Stimulated activated CD8-positive, alpha-beta memory T cell treated with anti-CD3 and anti-CD28 coated beads, Interleukin-7, amount 100 ng/mL, for 48 hours (primary cell): ENCODE measurements at regions not wholly inside any gene's neighbourhood (a gene's known extent, or its start where the extent isn't known, plus 50 kb on each side); places are given as distances from the start of the nearest gene placed in this dataset.
A peak's percentile ranks its signal among the peaks of the same experiment; 100 is the strongest.
"Not testable (repeated sequence)": the region's sequence is repeated elsewhere in the genome, so short reads cannot be mapped to it uniquely, and the experiment has no call there.

Source experiments
- DNase-seq, 2 donors: peaks; one replicate each; pipeline ENCODE4 v3.0.0-alpha.2; 2020; ENCODE audit warnings: low read depth in 1 of 2; ENCODE audit errors: extremely low read depth in 1 of 2

DNA sequence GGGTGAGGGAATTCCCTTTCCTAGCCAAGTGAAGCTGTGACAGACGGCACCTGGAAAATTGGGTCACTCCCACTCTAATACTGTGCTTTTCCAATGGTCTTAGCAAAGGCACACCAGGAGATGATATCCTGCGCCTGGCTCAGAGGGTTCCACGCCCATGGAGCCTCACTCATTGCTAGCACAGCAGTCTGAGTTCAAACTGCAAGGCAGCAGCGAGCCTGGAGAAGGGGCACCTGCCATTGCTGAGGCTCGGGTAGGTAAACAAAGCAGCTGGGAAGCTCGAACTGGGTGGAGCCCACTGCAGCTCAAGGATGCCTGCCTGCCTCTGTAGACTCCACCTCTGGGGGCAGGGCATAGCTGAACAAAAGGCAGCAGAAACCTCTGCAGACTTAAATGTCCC, 68.9 kb upstream of the LCORL start:
- DNase-seq: not testable (repeated sequence)

DNA sequence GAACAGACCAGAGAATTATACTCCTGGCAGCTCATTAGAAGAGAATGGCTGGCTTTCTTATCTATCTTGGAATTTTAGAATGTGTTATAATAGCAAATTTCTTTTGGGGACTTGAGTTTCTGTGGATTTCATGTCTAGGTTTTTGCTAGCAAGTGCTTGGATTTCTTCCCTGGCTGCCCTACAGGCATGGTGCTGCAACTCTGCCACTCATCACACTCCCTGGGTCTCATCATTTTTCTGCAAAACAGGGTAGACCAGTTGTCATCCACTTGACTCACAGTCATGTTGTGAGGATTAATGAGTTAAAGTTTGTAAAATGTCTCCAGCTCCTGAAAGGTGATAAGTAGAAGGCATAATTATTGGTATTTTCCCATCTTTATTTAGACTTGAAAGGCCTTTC, 60.7 kb upstream of the LCORL start:
- DNase-seq: no peak

DNA sequence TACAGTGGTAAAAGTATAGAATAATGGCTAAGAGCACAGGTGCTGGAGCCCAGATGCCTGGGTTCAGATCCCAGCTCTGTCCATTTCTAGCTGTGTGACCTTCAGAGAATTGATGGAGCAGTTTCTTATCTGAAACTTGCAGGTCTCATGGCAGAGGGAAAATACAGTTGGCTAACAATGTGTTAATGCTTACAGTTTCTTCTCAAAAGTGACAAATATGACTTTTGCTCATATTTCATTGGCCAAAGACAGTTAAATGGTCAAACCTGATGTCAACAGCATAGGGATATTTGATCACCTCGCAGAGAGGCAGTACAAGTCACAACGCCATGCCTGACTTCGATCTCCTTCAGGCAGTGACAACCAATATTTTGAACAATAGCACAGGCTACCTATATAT, 60.2 kb upstream of the LCORL start:
- no peak for DNase-seq

DNA sequence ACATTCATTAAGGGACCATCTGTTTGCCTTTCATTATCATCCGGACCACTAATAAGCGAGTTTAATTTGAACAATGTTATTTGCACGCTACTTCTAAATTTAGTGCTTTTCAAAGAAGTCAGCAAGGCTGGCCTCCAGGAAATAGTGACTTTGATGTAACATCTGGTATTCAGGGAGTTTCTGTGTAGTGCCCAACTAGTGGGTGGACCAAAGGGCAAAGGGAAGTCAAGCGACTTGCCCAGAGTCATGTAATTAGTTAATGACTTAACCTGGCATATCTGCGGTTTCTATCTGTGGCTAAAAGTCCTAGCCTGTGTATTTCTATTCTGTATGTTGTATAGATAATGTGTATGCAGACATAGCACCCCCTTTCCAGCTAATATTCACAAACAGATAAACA, 56.3 kb upstream of the LCORL start:
- DNase-seq: no peak

DNA sequence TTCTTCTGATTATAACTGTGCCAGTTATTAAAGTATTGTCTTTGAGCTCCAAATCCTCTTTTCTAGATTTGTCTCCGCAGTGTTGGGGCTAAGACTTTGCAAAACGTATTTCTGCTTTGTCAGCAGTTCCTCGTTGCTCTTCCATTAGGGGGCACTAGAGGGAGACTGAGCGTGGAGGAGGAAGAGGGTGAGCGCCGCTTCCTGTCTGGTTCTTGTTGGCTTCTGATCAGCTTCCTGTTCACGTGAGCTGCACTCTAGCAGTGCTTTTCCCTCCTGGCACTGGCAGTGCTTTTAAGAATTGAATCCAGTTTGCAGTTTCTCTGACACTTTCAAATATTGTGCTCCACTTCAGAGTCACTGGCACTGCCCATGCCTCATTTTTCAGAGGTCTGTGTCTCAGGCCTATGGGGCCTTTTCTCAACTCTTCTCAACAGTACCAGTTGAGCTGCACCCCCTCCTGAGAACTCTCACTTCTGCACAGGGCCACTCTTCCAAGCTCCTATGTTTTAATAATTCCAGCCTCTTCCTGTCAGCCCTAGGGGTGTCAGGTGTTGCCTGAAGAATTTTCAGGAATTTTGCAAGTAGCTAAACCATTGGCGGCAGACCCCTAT, 54.4 kb upstream of the LCORL start:
- peak in 1 of 2 donors; percentile 9 for DNase-seq

DNA sequence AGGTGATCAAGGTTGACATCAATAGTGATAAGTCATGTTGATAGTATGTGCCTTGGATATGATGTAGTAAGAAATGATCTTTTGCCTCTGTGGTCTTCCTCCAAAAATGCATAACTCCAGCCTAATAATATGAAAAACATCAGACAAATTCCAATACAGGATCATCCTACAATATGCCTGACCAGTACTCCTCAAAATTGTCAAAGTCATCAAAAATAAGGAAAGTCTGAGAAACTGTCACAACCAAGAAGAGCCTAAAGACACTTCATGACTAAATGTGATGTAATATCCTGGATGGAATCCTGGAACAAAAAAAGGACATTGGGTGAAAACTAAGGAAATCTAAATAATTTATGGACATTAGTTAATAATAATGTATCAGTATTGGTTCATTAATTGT, 50.3 kb upstream of the LCORL start:
- DNase-seq: no peak
